ENCODE measurements at regions not wholly inside any gene's neighbourhood (a gene's known extent, or its start where the extent isn't known, plus 50 kb on each side); places are given as distances from the start of the nearest gene placed in this dataset.
"Not testable (repeated sequence)": the region's sequence is repeated elsewhere in the genome, so short reads cannot be mapped to it uniquely, and the experiment has no call there.

- H3K4me3 Mint-ChIP-seq (ENCODE audit: unreplicated experiment): no peak overlapping the region
- DNase-seq: no peak
- TF ChIP-seq, protein P1, sequence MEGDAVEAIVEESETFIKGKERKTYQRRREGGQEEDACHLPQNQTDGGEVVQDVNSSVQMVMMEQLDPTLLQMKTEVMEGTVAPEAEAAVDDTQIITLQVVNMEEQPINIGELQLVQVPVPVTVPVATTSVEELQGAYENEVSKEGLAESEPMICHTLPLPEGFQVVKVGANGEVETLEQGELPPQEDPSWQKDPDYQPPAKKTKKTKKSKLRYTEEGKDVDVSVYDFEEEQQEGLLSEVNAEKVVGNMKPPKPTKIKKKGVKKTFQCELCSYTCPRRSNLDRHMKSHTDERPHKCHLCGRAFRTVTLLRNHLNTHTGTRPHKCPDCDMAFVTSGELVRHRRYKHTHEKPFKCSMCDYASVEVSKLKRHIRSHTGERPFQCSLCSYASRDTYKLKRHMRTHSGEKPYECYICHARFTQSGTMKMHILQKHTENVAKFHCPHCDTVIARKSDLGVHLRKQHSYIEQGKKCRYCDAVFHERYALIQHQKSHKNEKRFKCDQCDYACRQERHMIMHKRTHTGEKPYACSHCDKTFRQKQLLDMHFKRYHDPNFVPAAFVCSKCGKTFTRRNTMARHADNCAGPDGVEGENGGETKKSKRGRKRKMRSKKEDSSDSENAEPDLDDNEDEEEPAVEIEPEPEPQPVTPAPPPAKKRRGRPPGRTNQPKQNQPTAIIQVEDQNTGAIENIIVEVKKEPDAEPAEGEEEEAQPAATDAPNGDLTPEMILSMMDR (IDR thresholded peaks at IDR 0.05; ENCODE audit: partially characterized antibody, unreplicated experiment): no peak
- H3K36me3 Mint-ChIP-seq (ENCODE audit: unreplicated experiment): no peaks in the 10 kb centered on the region
- no peaks in the 10 kb centered on the region for H3K4me1 Mint-ChIP-seq (ENCODE audit: low read depth, unreplicated experiment)
- no peak overlapping the region for H3K27ac Mint-ChIP-seq (ENCODE audit: unreplicated experiment)
- H3K9me3 Mint-ChIP-seq (ENCODE audit: unreplicated experiment): no peaks in the 10 kb centered on the region
- no peaks in the 10 kb centered on the region for H3K27me3 Mint-ChIP-seq (ENCODE audit: unreplicated experiment)
Observed at GRCh38 chr2:123670286-123670685, 354.8 kb upstream of the CNTNAP5 start.

- not testable (repeated sequence) for H3K4me1 Mint-ChIP-seq (ENCODE audit: low read depth, unreplicated experiment); DNase-seq
- H3K9me3 Mint-ChIP-seq (ENCODE audit: unreplicated experiment): peaks cover 16% of the 10 kb centered on the region
Observed at GRCh38 chr2:123683797-123684196, 341.3 kb upstream of the CNTNAP5 start.

GRCh38 chr2:123687064-123687463, 338.0 kb upstream of the CNTNAP5 start:
- peaks cover 6% of the 10 kb centered on the region for H3K27me3 Mint-ChIP-seq (ENCODE audit: unreplicated experiment)
- no peak overlapping the region for H3K27ac Mint-ChIP-seq (ENCODE audit: unreplicated experiment)
- DNase-seq: no peak
- TF ChIP-seq, protein P1 (IDR thresholded peaks at IDR 0.05; ENCODE audit: partially characterized antibody, unreplicated experiment): no peak
- peaks cover 16% of the 10 kb centered on the region for H3K9me3 Mint-ChIP-seq (ENCODE audit: unreplicated experiment)
- H3K4me1 Mint-ChIP-seq (ENCODE audit: low read depth, unreplicated experiment): no peaks in the 10 kb centered on the region
- H3K36me3 Mint-ChIP-seq (ENCODE audit: unreplicated experiment): peaks cover 6% of the 10 kb centered on the region
- H3K4me3 Mint-ChIP-seq (ENCODE audit: unreplicated experiment): no peak overlapping the region

More at GRCh38 chr2:123683797-123684196, 341.3 kb upstream of the CNTNAP5 start:
- H3K27ac Mint-ChIP-seq (ENCODE audit: unreplicated experiment); H3K27me3 Mint-ChIP-seq (ENCODE audit: unreplicated experiment); H3K4me3 Mint-ChIP-seq (ENCODE audit: unreplicated experiment); H3K36me3 Mint-ChIP-seq (ENCODE audit: unreplicated experiment): not testable (repeated sequence)

GRCh38 chr2:123688231-123688940, 336.7 kb upstream of the CNTNAP5 start:
- Mint-ChIP-seq H3K4me1 (ENCODE audit: low read depth, unreplicated experiment) (no peaks in the 10 kb centered on the region), H3K27ac (ENCODE audit: unreplicated experiment) (no peak overlapping the region), H3K36me3 (ENCODE audit: unreplicated experiment) (no peaks in the 10 kb centered on the region), H3K9me3 (ENCODE audit: unreplicated experiment) (peaks cover 8% of the 10 kb centered on the region), H3K4me3 (ENCODE audit: unreplicated experiment) (no peak overlapping the region), H3K27me3 (ENCODE audit: unreplicated experiment) (no peaks in the 10 kb centered on the region)
- DNase-seq: no peak
- TF ChIP-seq, protein P1 (IDR thresholded peaks at IDR 0.05; ENCODE audit: partially characterized antibody, unreplicated experiment): no peak

DNA sequence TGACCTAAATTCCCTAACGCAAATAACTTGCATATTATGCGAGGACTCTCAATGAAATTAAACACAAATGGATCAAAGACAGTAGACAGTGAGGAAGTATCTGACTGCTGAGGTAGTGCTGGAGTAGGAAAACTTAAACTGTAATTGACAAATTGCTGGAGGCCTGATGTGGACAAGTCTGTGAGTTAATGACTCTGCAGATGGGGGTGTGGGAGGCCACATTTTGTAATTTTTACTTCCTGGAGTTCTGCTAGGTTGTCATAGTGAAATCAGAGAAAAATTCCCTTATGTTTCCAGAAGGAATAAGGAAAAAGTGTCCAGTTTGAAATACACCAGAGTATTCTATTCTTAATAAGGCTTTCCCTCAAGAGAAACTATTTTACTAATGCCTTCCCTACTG, 333.0 kb upstream of the CNTNAP5 start:
- Mint-ChIP-seq H3K36me3 (ENCODE audit: unreplicated experiment) (no peaks in the 10 kb centered on the region), H3K27ac (ENCODE audit: unreplicated experiment) (no peak overlapping the region), H3K4me1 (ENCODE audit: low read depth, unreplicated experiment) (no peaks in the 10 kb centered on the region), H3K27me3 (ENCODE audit: unreplicated experiment) (no peaks in the 10 kb centered on the region), H3K4me3 (ENCODE audit: unreplicated experiment) (no peak overlapping the region), H3K9me3 (ENCODE audit: unreplicated experiment) (peaks cover 2% of the 10 kb centered on the region)
- TF ChIP-seq, protein P1 (IDR thresholded peaks at IDR 0.05; ENCODE audit: partially characterized antibody, unreplicated experiment): no peak
- DNase-seq: no peak
